Adrenal gland (tissue), 9 donors: ENCODE measurements at regions not wholly inside any gene's neighbourhood (a gene's known extent, or its start where the extent isn't known, plus 50 kb on each side); places are given as distances from the start of the nearest gene placed in this dataset.

ENCODE experiments used
- DNase-seq, 7 donors: peaks; one replicate each; pipeline ENCODE4 v3.0.0-alpha.2; 2019 to 2020
- H3K27ac ChIP-seq, 5 donors: fragments of 200-600 bp; sonication (generic) in 4 of 5; 1 replicate in 3 of 5; 2 replicates in 2 of 5; pipeline versions ENCODE4 v1.5.1 to v1.8.0; 2016 to 2020; ENCODE audit warnings: mild to moderate bottlenecking in 1 of 5
- H3K27me3 ChIP-seq: fragments of 200-600 bp; 2 replicates; pipeline ENCODE4 v1.8.0; 2021
- H3K36me3 ChIP-seq, 2 donors: fragments of 200-600 bp; replicated peaks in 1 of 2; 1 replicate in 1 of 2; 2 replicates in 1 of 2; pipeline versions ENCODE4 v1.5.1 to v1.8.0; 2018 to 2022
- H3K4me1 ChIP-seq, 2 donors: fragments of 200-600 bp; replicated peaks in 1 of 2; 1 replicate in 1 of 2; 2 replicates in 1 of 2; pipeline versions ENCODE4 v1.5.1 to v1.8.0; 2018 to 2021
- H3K4me3 ChIP-seq, 4 donors: fragments of 200-600 bp; sonication (generic) in 3 of 4; one replicate each; pipeline ENCODE4 v1.5.1; 2016 to 2018
- H3K9me3 ChIP-seq, 3 donors: fragments of 200-600 bp; sonication (generic) in 1 of 3; replicated peaks in 1 of 3; 1 replicate in 2 of 3; 2 replicates in 1 of 3; pipeline versions ENCODE4 v1.5.1 to v1.8.0; 2016 to 2021
- POLR2A ChIP-seq, 2 donors: fragments of 450-650 bp; IDR thresholded peaks; one replicate each; pipeline ENCODE4 v1.6.1; 2017; ENCODE audit warnings: antibody characterized with exemption in 2 of 2, mild to moderate bottlenecking in 2 of 2, moderate library complexity in 1 of 2
- WGBS, 4 donors: extraction: QIAGEN DNeasy Blood & Tissue Kit in 2 of 4; methylation state at CpG; one replicate each; pipeline versions ENCODE4 v1.1.5 to v1.1.7; 2013 to 2017; 5-methylcytosine and 5-hydroxymethylcytosine counted together
- intact Hi-C, 2 donors: fragments of 100-400 bp; cut with DNase I; formaldehyde crosslinking; loops; one replicate each; pipeline versions ENCODE4 v1.14.1 to v1.15.0; 2022 to 2023
- TF ChIP-seq, protein P1 (sequence below), 6 experiments: fragments of 450-650 bp in 4 of 6; fragments of 200-600 bp in 2 of 6; sonication (generic) in 1 of 6; IDR thresholded peaks; 1 replicate in 5 of 6; 2 replicates in 1 of 6; pipeline versions ENCODE4 v1.5.1 to v1.8.0; 2016 to 2021; ENCODE audit warnings: antibody characterized with exemption in 6 of 6, mild to moderate bottlenecking in 2 of 6, moderate library complexity in 1 of 6
- donor health status: healthy with polysubstance abuse.
- donor health status: Bipolar disorder and iron deficiency.
- donor health status: DM: yes; HTN: yes; CAD: no.
- donor health status: DM: no; HTN: no; CAD: no.
- donor health status: DM: no; HTN: no; CAD: no.

DNA sequence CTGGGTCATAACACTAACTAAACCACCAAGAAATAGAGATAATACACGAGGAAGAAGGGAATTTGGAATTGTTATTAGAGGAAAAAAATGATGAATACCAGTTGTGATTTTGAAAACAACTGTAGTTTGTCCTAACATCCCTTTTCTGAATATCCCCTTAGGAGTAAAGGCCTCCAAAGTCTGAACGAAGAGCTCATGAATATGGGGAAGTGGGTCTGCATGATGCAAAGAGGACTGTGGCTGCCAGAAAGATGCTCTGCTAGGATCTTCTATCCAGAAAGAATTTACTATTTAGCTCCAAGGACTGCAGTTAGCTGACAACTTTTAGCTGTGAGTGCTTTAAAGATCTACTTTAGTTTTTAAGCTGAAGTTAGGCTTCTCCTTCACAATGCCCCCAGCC lies 308.8 kb upstream of the HS3ST5 start:
- Histone ChIP-seq H3K27ac (no peak overlapping the region), H3K4me1 (no peaks in the 10 kb centered on the region), H3K4me3 (no peak overlapping the region), H3K9me3 (no peaks in the 10 kb centered on the region), H3K27me3 (no peaks in the 10 kb centered on the region), H3K36me3 (no peaks in the 10 kb centered on the region)
- 43 to 48% (median 46%) methylated on average over 2 of the region's 2 CpGs for WGBS, 4 donors
- intact Hi-C loops = no loop called here
- no peak for DNase-seq
- TF ChIP-seq, protein P1, sequence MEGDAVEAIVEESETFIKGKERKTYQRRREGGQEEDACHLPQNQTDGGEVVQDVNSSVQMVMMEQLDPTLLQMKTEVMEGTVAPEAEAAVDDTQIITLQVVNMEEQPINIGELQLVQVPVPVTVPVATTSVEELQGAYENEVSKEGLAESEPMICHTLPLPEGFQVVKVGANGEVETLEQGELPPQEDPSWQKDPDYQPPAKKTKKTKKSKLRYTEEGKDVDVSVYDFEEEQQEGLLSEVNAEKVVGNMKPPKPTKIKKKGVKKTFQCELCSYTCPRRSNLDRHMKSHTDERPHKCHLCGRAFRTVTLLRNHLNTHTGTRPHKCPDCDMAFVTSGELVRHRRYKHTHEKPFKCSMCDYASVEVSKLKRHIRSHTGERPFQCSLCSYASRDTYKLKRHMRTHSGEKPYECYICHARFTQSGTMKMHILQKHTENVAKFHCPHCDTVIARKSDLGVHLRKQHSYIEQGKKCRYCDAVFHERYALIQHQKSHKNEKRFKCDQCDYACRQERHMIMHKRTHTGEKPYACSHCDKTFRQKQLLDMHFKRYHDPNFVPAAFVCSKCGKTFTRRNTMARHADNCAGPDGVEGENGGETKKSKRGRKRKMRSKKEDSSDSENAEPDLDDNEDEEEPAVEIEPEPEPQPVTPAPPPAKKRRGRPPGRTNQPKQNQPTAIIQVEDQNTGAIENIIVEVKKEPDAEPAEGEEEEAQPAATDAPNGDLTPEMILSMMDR (IDR thresholded peaks at IDR 0.05) = no peak
- TF ChIP-seq POLR2A (IDR thresholded peaks at IDR 0.05) = no peak

DNA sequence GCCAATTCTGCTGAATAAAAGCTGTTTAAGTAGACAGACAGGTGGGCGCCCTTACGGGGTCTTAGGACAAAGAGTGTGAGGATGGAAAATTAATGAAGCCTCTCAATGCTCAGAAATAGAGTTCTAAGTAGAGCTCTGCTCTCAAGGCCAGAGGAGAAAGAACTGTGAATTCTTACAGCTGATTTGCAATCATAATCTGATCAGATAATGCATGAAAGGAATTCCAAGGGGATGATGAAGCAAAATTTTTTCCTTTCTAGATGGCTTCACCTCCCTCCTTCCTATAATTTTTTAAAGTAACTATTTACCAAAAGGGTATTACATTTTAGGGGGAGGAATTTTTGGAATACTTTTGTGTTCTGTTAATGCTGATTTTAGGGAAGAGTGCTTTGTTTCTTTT lies 308.1 kb upstream of the HS3ST5 start:
- 57 to 87% (median 76%) methylated on average over 2 of the region's 2 CpGs for WGBS, 4 donors
- H3K4me3 ChIP-seq = no peak overlapping the region
- no peaks in the 10 kb centered on the region for H3K9me3 ChIP-seq
- no peaks in the 10 kb centered on the region for H3K36me3 ChIP-seq
- TF ChIP-seq, protein P1 (IDR thresholded peaks at IDR 0.05) = no peak
- no peak overlapping the region for H3K27ac ChIP-seq
- DNase-seq = no peak
- intact Hi-C loops = no loop called here
- no peaks in the 10 kb centered on the region for H3K4me1 ChIP-seq
- H3K27me3 ChIP-seq = no peaks in the 10 kb centered on the region

DNA sequence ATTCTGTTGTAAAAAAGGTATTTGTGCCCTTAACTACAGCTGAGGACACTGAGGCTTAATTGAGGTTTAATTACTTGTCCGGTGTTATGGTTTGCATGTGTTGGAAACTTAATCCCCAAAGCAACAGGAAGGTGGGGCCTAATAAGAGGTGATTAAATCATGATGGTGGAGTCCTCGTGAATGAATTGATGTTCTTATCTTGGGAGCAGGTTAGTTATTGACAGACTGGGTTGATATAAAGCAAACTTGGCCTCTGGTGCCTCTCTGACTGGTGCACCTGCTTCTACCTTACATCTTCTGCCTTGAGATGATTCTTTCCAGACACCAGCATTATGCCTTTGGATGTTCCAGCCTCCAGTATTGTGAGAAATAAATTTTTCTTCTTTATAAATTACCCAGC lies 306.5 kb upstream of the HS3ST5 start:
- intact Hi-C loops = no loop called here
- Histone ChIP-seq H3K9me3 (no peaks in the 10 kb centered on the region), H3K36me3 (no peaks in the 10 kb centered on the region), H3K27ac (no peak overlapping the region), H3K27me3 (no peaks in the 10 kb centered on the region), H3K4me1 (no peaks in the 10 kb centered on the region), H3K4me3 (no peak overlapping the region)
- no peak for DNase-seq
- TF ChIP-seq, protein P1 (IDR thresholded peaks at IDR 0.05) = no peak
- TF ChIP-seq POLR2A (IDR thresholded peaks at IDR 0.05) = no peak
- 72 to 91% (median 82%) methylated on average over 2 of the region's 2 CpGs for WGBS, 4 donors

DNA sequence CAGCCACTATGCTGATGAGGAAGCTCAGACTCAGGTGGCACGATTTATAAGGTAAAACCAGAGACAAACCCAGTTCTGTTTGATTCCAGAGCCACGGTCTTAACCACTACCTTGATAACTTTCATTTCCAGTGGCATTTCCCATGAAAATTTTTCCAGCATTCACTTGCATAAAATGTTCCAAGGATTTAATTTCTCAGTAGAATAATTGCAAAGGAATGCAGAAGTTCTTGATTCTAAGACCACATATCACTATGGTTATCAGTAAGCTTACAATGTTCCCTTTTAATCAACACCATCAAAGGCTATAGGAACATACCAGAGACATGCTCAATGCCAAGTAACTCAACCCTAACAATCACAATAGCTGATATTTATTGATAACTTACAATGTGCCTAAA lies 306.0 kb upstream of the HS3ST5 start:
- H3K27ac ChIP-seq = no peak overlapping the region
- no peak overlapping the region for H3K4me3 ChIP-seq
- 68 to 91% (median 73%) methylated on average over 2 of the region's 2 CpGs for WGBS, 4 donors
- no peak for DNase-seq
- TF ChIP-seq POLR2A (IDR thresholded peaks at IDR 0.05) = no peak
- TF ChIP-seq, protein P1 (IDR thresholded peaks at IDR 0.05) = no peak
- H3K4me1 ChIP-seq = no peaks in the 10 kb centered on the region
- H3K27me3 ChIP-seq = no peaks in the 10 kb centered on the region
- H3K9me3 ChIP-seq = no peaks in the 10 kb centered on the region
- intact Hi-C loops = no loop called here
- H3K36me3 ChIP-seq = no peaks in the 10 kb centered on the region
